HEK293 (cell line): ENCODE measurements at regions not wholly inside any gene's neighbourhood (a gene's known extent, or its start where the extent isn't known, plus 50 kb on each side); places are given as distances from the start of the nearest gene placed in this dataset.

Experiments
- CTCF ChIA-PET: fragments of 350-600 bp; formaldehyde crosslinking; extraction: SDS; loops from one replicate; lab custom pipeline; 2021; ENCODE audit warnings: antibody characterized with exemption; lab: Yijun Ruan, JAX
- POLR2A ChIA-PET: fragments of 300-600 bp; formaldehyde crosslinking; extraction: SDS; loops from one replicate; lab custom pipeline; 2020; ENCODE audit warnings: antibody characterized with exemption, inconsistent platforms; lab: Yijun Ruan, JAX
- H3K27ac ChIP-seq: fragments of 200-500 bp; sonication (Bioruptor generic); 2 replicates; pipeline ENCODE4 v1.5.1; 2014; ENCODE audit warnings: low read depth, low read length, control low read depth, inconsistent platforms; ENCODE audit errors: extremely low read depth
- H3K36me3 ChIP-seq, 2 experiments: fragments of 200-500 bp in 1 of 2; sonication (Bioruptor generic) in 1 of 2; 1 replicate in 1 of 2; 2 replicates in 1 of 2; pipeline ENCODE4 v1.5.1; 2014 to 2017; ENCODE audit warnings: inconsistent platforms in 2 of 2, low read length in 2 of 2; ENCODE audit not compliant: control insufficient read depth in 2 of 2, insufficient read depth in 1 of 2
- H3K4me1 ChIP-seq: fragments of 200-500 bp; sonication (Bioruptor generic); 2 replicates; pipeline ENCODE4 v1.5.1; 2014; ENCODE audit warnings: mild to moderate bottlenecking, low read length, inconsistent platforms; ENCODE audit not compliant: control insufficient read depth, insufficient read depth
- H3K4me3 ChIP-seq: 2 replicates; pipeline ENCODE4 v1.5.1; 2011; ENCODE audit warnings: low read depth, mild to moderate bottlenecking, control low read depth, low read length, moderate library complexity
- H3K9me3 ChIP-seq: fragments of 200-500 bp; sonication (Bioruptor generic); 2 replicates; pipeline ENCODE4 v1.5.1; 2014; ENCODE audit warnings: low read depth, low read length, inconsistent platforms; ENCODE audit not compliant: control insufficient read depth, insufficient read depth
- GFI1B ChIP-seq: fragments of 450-650 bp; formaldehyde crosslinking; IDR thresholded peaks from 2 replicates; pipeline ENCODE4 v1.5.1; 2016; ENCODE audit warnings: missing biosample characterization, missing genetic modification characterization
- GLI2 ChIP-seq: fragments of 450-650 bp; formaldehyde crosslinking; IDR thresholded peaks from 2 replicates; pipeline ENCODE4; 2017; ENCODE audit warnings: missing biosample characterization, missing genetic modification characterization, low read depth, borderline replicate concordance
- HOXA7 ChIP-seq: sonication (generic); formaldehyde crosslinking; IDR thresholded peaks from 2 replicates; pipeline ENCODE4 v1.8.1; 2022; ENCODE audit warnings: missing genetic modification reagents, borderline replicate concordance
- HOXD13 ChIP-seq: sonication (generic); formaldehyde crosslinking; IDR thresholded peaks from 2 replicates; pipeline ENCODE4 v1.8.0; 2022; ENCODE audit warnings: missing genetic modification reagents, borderline replicate concordance
- REPIN1 ChIP-seq: fragments of 450-650 bp; formaldehyde crosslinking; IDR thresholded peaks from 2 replicates; pipeline ENCODE4 v1.5.1; 2017; ENCODE audit warnings: missing biosample characterization, missing genetic modification characterization, low read depth
- TRIM28 ChIP-seq: IDR thresholded peaks from 2 replicates; pipeline ENCODE4 v1.6.1; 2011; ENCODE audit warnings: low read length, control low read depth, borderline replicate concordance
- YY2 ChIP-seq: fragments of 450-650 bp; formaldehyde crosslinking; IDR thresholded peaks from 2 replicates; pipeline ENCODE4 v1.5.1; 2016; ENCODE audit warnings: missing biosample characterization, missing genetic modification characterization
- ZBTB17 ChIP-seq: fragments of 450-650 bp; formaldehyde crosslinking; IDR thresholded peaks from 2 replicates; pipeline ENCODE4 v1.5.1; 2016; ENCODE audit warnings: missing biosample characterization, missing genetic modification characterization
- ZNF10 ChIP-seq: fragments of 450-650 bp; formaldehyde crosslinking; IDR thresholded peaks from 2 replicates; pipeline ENCODE4 v1.5.1; 2017; ENCODE audit warnings: missing biosample characterization, missing genetic modification characterization
- ZNF112 ChIP-seq: fragments of 450-650 bp; formaldehyde crosslinking; IDR thresholded peaks from 2 replicates; pipeline ENCODE4 v1.5.0; 2017; ENCODE audit warnings: missing biosample characterization, missing genetic modification characterization
- ZNF16 ChIP-seq: fragments of 450-650 bp; formaldehyde crosslinking; IDR thresholded peaks from 2 replicates; pipeline ENCODE4 v1.5.1; 2016; ENCODE audit warnings: low read depth, missing biosample characterization, missing genetic modification characterization
- ZNF248 ChIP-seq: fragments of 450-650 bp; formaldehyde crosslinking; IDR thresholded peaks from 2 replicates; pipeline ENCODE4 v1.5.1; 2017; ENCODE audit warnings: missing biosample characterization, missing genetic modification characterization
- ZNF335 ChIP-seq: fragments of 450-650 bp; formaldehyde crosslinking; conservative IDR thresholded peaks from 2 replicates; pipeline ENCODE4 v1.5.1; 2016; ENCODE audit warnings: missing biosample characterization, missing genetic modification characterization
- ZNF354C ChIP-seq: fragments of 450-650 bp; formaldehyde crosslinking; IDR thresholded peaks from 2 replicates; pipeline ENCODE4 v1.5.1; 2016; ENCODE audit warnings: missing biosample characterization, missing genetic modification characterization, low read depth, borderline replicate concordance
- ZNF433 ChIP-seq: fragments of 450-650 bp; formaldehyde crosslinking; IDR thresholded peaks from 2 replicates; pipeline ENCODE4 v1.5.1; 2016; ENCODE audit warnings: missing biosample characterization, missing genetic modification characterization, low read depth
- ZNF548 ChIP-seq: fragments of 450-650 bp; formaldehyde crosslinking; IDR thresholded peaks from 2 replicates; pipeline ENCODE4 v1.5.1; 2016; ENCODE audit warnings: missing biosample characterization, missing genetic modification characterization
- ZNF585B ChIP-seq: fragments of 450-650 bp; formaldehyde crosslinking; IDR thresholded peaks from 2 replicates; pipeline ENCODE4 v1.5.1; 2016; ENCODE audit warnings: missing biosample characterization, missing genetic modification characterization
- ZNF629 ChIP-seq: fragments of 450-650 bp; formaldehyde crosslinking; IDR thresholded peaks from 2 replicates; pipeline ENCODE4 v1.5.1; 2017; ENCODE audit warnings: missing biosample characterization, missing genetic modification characterization
- ZNF664 ChIP-seq: fragments of 450-650 bp; formaldehyde crosslinking; IDR thresholded peaks from 2 replicates; pipeline ENCODE4 v1.5.1; 2016; ENCODE audit warnings: missing biosample characterization, missing genetic modification characterization
- ZNF747 ChIP-seq: fragments of 450-650 bp; formaldehyde crosslinking; IDR thresholded peaks from 2 replicates; pipeline ENCODE4 v1.5.1; 2016; ENCODE audit warnings: missing biosample characterization, missing genetic modification characterization
- ZNF76 ChIP-seq: fragments of 450-650 bp; formaldehyde crosslinking; IDR thresholded peaks from 2 replicates; pipeline ENCODE4; 2016; ENCODE audit warnings: low read depth, missing biosample characterization, missing genetic modification characterization, borderline replicate concordance
- ZNF791 ChIP-seq: fragments of 450-650 bp; formaldehyde crosslinking; IDR thresholded peaks from 2 replicates; pipeline ENCODE4 v1.5.1; 2016; ENCODE audit warnings: missing biosample characterization, missing genetic modification characterization
- ZNF837 ChIP-seq: fragments of 450-650 bp; formaldehyde crosslinking; IDR thresholded peaks from 2 replicates; pipeline ENCODE4 v1.5.1; 2016; ENCODE audit warnings: missing biosample characterization, missing genetic modification characterization
- ZSCAN23 ChIP-seq: fragments of 450-650 bp; formaldehyde crosslinking; IDR thresholded peaks from 2 replicates; pipeline ENCODE4 v1.5.1; 2016; ENCODE audit warnings: missing biosample characterization, missing genetic modification characterization
- TF ChIP-seq, protein P1 (sequence below): fragments of 450-650 bp; formaldehyde crosslinking; IDR thresholded peaks from 2 replicates; pipeline ENCODE4 v1.5.1; 2016; ENCODE audit warnings: missing biosample characterization, missing genetic modification characterization
- TF ChIP-seq, protein P2 (sequence below): fragments of 450-650 bp; formaldehyde crosslinking; IDR thresholded peaks from 2 replicates; pipeline ENCODE4 v1.5.1; 2016; ENCODE audit warnings: missing biosample characterization, missing genetic modification characterization
- TF ChIP-seq, protein P3 (sequence below): fragments of 450-650 bp; formaldehyde crosslinking; IDR thresholded peaks from 2 replicates; pipeline ENCODE4 v1.5.1; 2016; ENCODE audit warnings: missing biosample characterization, missing genetic modification characterization, borderline replicate concordance
- TF ChIP-seq, protein P4 (sequence below): fragments of 450-650 bp; formaldehyde crosslinking; IDR thresholded peaks from 2 replicates; pipeline ENCODE4 v1.5.1; 2016; ENCODE audit warnings: missing biosample characterization, missing genetic modification characterization

- Histone ChIP-seq H3K36me3 (no peaks in the 10 kb centered on the region), H3K4me3 (no peak overlapping the region), H3K9me3 (no peaks in the 10 kb centered on the region), H3K4me1 (no peaks in the 10 kb centered on the region), H3K27ac (no peak overlapping the region)
- POLR2A ChIA-PET = no interaction called here
- TF ChIP-seq ZNF354C (tag by site-specific recombination) (no peak), ZNF248 (tag by site-specific recombination) (no peak), ZNF585B (tag by site-specific recombination) (no peak), HOXD13 (CRISPR knock-in tag) (no peak), ZNF112 (no peak), ZNF629 (tag by site-specific recombination) (no peak), ZNF664 (tag by site-specific recombination) (no peak), ZNF747 (no peak), ZSCAN23 (tag by site-specific recombination) (no peak), ZBTB17 (tag by site-specific recombination) (no peak), TRIM28 (no peak), ZNF791 (tag by site-specific recombination) (no peak), ZNF76 (no peak), ZNF433 (tag by site-specific recombination) (no peak)
- CTCF ChIA-PET = interaction anchor here (0.7 to 1.4 kb wide), 2 partner anchors 184 to 188 kb away, joined by 3 to 4 read pairs; no protein-coding TSS in a partner anchor
Measured at GRCh38 chr14:50049703-50050570, 66.4 kb downstream of the VCPKMT start.

DNA sequence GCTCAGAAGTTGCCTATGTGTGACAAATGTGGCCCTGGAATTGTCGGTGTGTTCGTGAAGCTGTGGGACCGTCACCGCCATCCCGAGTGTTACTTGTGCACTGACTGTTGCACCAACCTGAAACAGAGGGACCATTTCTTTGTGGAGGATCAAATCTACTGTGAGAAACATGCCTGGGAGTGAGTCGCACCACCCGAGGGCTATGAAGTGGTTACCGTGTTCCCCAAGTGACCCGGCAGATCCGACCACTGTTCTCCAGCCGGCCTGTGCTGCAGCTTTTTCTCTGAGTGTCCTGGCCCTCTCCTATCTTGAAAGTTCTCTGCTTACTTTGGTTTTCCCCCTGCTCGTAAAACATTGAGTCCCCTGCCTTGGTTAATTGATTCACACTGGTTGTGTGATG lies 65.3 kb downstream of the VCPKMT start:
- TF ChIP-seq ZNF433 (tag by site-specific recombination) = no peak
- TF ChIP-seq REPIN1 (tag by site-specific recombination) = no peak
- TF ChIP-seq ZNF548 (tag by site-specific recombination) = no peak
- TF ChIP-seq, protein P1, sequence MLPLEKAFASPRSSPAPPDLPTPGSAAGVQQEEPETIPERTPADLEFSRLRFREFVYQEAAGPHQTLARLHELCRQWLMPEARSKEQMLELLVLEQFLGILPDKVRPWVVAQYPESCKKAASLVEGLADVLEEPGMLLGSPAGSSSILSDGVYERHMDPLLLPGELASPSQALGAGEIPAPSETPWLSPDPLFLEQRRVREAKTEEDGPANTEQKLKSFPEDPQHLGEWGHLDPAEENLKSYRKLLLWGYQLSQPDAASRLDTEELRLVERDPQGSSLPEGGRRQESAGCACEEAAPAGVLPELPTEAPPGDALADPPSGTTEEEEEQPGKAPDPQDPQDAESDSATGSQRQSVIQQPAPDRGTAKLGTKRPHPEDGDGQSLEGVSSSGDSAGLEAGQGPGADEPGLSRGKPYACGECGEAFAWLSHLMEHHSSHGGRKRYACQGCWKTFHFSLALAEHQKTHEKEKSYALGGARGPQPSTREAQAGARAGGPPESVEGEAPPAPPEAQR (tag by site-specific recombination) = no peak
- no peak for TF ChIP-seq GLI2 (tag by site-specific recombination)
- no peak for TF ChIP-seq ZNF10 (tag by site-specific recombination)
- TF ChIP-seq ZNF16 (tag by site-specific recombination) = no peak
- no peak for TF ChIP-seq YY2 (tag by site-specific recombination)
- TF ChIP-seq HOXA7 (CRISPR knock-in tag) = no peak
- Histone ChIP-seq H3K9me3 (no peaks in the 10 kb centered on the region), H3K36me3 (no peaks in the 10 kb centered on the region), H3K27ac (no peak overlapping the region), H3K4me3 (no peak overlapping the region), H3K4me1 (no peaks in the 10 kb centered on the region)
- POLR2A ChIA-PET = no interaction called here
- CTCF ChIA-PET = no interaction called here

- no peak overlapping the region for H3K4me3 ChIP-seq
- no peaks in the 10 kb centered on the region for H3K9me3 ChIP-seq
- POLR2A ChIA-PET = no interaction called here
- CTCF ChIA-PET = no interaction called here
- H3K27ac ChIP-seq = no peak overlapping the region
- H3K36me3 ChIP-seq = no peaks in the 10 kb centered on the region
- H3K4me1 ChIP-seq = no peaks in the 10 kb centered on the region
- TF ChIP-seq, protein P2, sequence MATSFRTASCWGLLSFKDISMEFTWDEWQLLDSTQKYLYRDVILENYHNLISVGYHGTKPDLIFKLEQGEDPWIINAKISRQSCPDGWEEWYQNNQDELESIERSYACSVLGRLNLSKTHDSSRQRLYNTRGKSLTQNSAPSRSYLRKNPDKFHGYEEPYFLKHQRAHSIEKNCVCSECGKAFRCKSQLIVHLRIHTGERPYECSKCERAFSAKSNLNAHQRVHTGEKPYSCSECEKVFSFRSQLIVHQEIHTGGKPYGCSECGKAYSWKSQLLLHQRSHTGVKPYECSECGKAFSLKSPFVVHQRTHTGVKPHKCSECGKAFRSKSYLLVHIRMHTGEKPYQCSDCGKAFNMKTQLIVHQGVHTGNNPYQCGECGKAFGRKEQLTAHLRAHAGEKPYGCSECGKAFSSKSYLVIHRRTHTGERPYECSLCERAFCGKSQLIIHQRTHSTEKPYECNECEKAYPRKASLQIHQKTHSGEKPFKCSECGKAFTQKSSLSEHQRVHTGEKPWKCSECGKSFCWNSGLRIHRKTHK (tag by site-specific recombination) = no peak
- no peak for TF ChIP-seq GFI1B (tag by site-specific recombination)
- TF ChIP-seq ZNF837 (tag by site-specific recombination) = no peak
- TF ChIP-seq ZNF664 (tag by site-specific recombination) = no peak
- TF ChIP-seq, protein P3, sequence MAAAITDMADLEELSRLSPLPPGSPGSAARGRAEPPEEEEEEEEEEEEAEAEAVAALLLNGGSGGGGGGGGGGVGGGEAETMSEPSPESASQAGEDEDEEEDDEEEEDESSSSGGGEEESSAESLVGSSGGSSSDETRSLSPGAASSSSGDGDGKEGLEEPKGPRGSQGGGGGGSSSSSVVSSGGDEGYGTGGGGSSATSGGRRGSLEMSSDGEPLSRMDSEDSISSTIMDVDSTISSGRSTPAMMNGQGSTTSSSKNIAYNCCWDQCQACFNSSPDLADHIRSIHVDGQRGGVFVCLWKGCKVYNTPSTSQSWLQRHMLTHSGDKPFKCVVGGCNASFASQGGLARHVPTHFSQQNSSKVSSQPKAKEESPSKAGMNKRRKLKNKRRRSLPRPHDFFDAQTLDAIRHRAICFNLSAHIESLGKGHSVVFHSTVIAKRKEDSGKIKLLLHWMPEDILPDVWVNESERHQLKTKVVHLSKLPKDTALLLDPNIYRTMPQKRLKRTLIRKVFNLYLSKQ (tag by site-specific recombination) = no peak
- TF ChIP-seq ZNF335 (tag by site-specific recombination) = no peak
- TF ChIP-seq, protein P4, sequence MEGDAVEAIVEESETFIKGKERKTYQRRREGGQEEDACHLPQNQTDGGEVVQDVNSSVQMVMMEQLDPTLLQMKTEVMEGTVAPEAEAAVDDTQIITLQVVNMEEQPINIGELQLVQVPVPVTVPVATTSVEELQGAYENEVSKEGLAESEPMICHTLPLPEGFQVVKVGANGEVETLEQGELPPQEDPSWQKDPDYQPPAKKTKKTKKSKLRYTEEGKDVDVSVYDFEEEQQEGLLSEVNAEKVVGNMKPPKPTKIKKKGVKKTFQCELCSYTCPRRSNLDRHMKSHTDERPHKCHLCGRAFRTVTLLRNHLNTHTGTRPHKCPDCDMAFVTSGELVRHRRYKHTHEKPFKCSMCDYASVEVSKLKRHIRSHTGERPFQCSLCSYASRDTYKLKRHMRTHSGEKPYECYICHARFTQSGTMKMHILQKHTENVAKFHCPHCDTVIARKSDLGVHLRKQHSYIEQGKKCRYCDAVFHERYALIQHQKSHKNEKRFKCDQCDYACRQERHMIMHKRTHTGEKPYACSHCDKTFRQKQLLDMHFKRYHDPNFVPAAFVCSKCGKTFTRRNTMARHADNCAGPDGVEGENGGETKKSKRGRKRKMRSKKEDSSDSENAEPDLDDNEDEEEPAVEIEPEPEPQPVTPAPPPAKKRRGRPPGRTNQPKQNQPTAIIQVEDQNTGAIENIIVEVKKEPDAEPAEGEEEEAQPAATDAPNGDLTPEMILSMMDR (tag by site-specific recombination) = no peak
Measured at GRCh38 chr14:50051706-50052105, 64.7 kb downstream of the VCPKMT start.
